IMR-90 (cell line): ENCODE measurements at regions not wholly inside any gene's neighbourhood (a gene's known extent, or its start where the extent isn't known, plus 50 kb on each side); places are given as distances from the start of the nearest gene placed in this dataset.

Source experiments
- ATAC-seq: fragments of 200-7000 bp; cut with Tn5 transposase; 2 replicates; pipeline ENCODE4 v1.9.1; 2020; ENCODE audit warnings: low read depth, mild to moderate bottlenecking, moderate library complexity
- BruUV-seq: library from RNA; stranded (reverse); fragments of 400-500 nt; replicated peaks from 2 replicates; lab custom pipeline; 2021; lab: Mats Ljungman, UMichigan
- CTCF ChIA-PET: fragments of 300-600 bp; formaldehyde crosslinking; extraction: SDS; loops from one replicate; lab custom pipeline; 2021; ENCODE audit warnings: antibody characterized with exemption; lab: Yijun Ruan, JAX
- POLR2A ChIA-PET: fragments of 300-600 bp; sonication (Branson Sonifier 250); formaldehyde crosslinking; loops from one replicate; lab custom pipeline; 2022; ENCODE audit warnings: antibody characterized with exemption; ENCODE audit not compliant: unreplicated experiment; lab: Charles Lee
- DNase-seq: peaks from one replicate; pipeline ENCODE4 v3.0.0; 2013
- H2AFZ ChIP-seq: replicated peaks from 2 replicates; pipeline ENCODE3; 2013; ENCODE audit warnings: low read length, mild to moderate bottlenecking; ENCODE audit not compliant: poor library complexity
- H2AK5ac ChIP-seq: 2 replicates; pipeline ENCODE4 v1.6.1; 2013; ENCODE audit warnings: low read depth, low read length, inconsistent platforms
- H2AK9ac ChIP-seq: replicated peaks from 2 replicates; pipeline ENCODE3; 2013; ENCODE audit warnings: mild to moderate bottlenecking, low read depth, low read length, moderate library complexity; ENCODE audit not compliant: poor library complexity
- H2BK120ac ChIP-seq: 2 replicates; pipeline ENCODE4 v1.6.1; 2013; ENCODE audit warnings: low read depth, low read length, inconsistent platforms
- H2BK15ac ChIP-seq: 3 replicates; pipeline ENCODE4 v1.6.1; 2013; ENCODE audit warnings: low read depth, low read length, inconsistent platforms
- H2BK20ac ChIP-seq: 2 replicates; pipeline ENCODE4 v1.6.1; 2013; ENCODE audit warnings: low read depth, mild to moderate bottlenecking, inconsistent platforms, low read length, moderate library complexity
- H2BK5ac ChIP-seq: 2 replicates; pipeline ENCODE4 v1.6.1; 2013; ENCODE audit warnings: mild to moderate bottlenecking, low read depth, low read length, inconsistent platforms; ENCODE audit not compliant: poor library complexity, severe bottlenecking
- H3K14ac ChIP-seq: replicated peaks from 2 replicates; pipeline ENCODE4 v1.6.1; 2013; ENCODE audit warnings: low read depth, low read length, inconsistent platforms
- H3K18ac ChIP-seq: 2 replicates; pipeline ENCODE4 v1.6.1; 2013; ENCODE audit warnings: low read depth, low read length, control low read depth
- H3K23ac ChIP-seq: 2 replicates; pipeline ENCODE4 v1.6.1; 2013; ENCODE audit warnings: low read depth, low read length, inconsistent platforms
- H3K27ac ChIP-seq: 2 replicates; pipeline ENCODE4 v1.5.1; 2013; ENCODE audit warnings: mild to moderate bottlenecking, control low read depth, low read length; ENCODE audit not compliant: insufficient read depth
- H3K27me3 ChIP-seq: 2 replicates; pipeline ENCODE4 v1.6.1; 2013; ENCODE audit warnings: low read length; ENCODE audit not compliant: control insufficient read depth, insufficient read depth
- H3K36me3 ChIP-seq: 2 replicates; pipeline ENCODE4 v1.6.1; 2013; ENCODE audit warnings: low read length, mixed read lengths; ENCODE audit not compliant: control insufficient read depth, insufficient read depth
- H3K4ac ChIP-seq: 2 replicates; pipeline ENCODE4 v1.6.1; 2013; ENCODE audit warnings: low read depth, low read length, inconsistent platforms
- H3K4me1 ChIP-seq: 2 replicates; pipeline ENCODE4 v1.6.1; 2013; ENCODE audit warnings: low read length, mixed read lengths; ENCODE audit not compliant: control insufficient read depth, insufficient read depth
- H3K4me2 ChIP-seq: 2 replicates; pipeline ENCODE4 v1.6.1; 2013; ENCODE audit warnings: low read depth, mild to moderate bottlenecking, control low read depth, low read length, moderate library complexity
- H3K4me3 ChIP-seq: 2 replicates; pipeline ENCODE4 v1.5.1; 2013; ENCODE audit warnings: low read depth, mild to moderate bottlenecking, control low read depth, low read length, moderate library complexity; ENCODE audit not compliant: insufficient read depth
- H3K56ac ChIP-seq: 2 replicates; pipeline ENCODE4 v1.6.1; 2013; ENCODE audit warnings: low read length, inconsistent platforms; ENCODE audit not compliant: insufficient read depth; ENCODE audit errors: extremely low read depth
- H3K79me1 ChIP-seq, 2 experiments: 2 replicates each; pipeline ENCODE4 v1.6.1; 2013; ENCODE audit warnings: low read length in 2 of 2, inconsistent platforms in 1 of 2, low read depth in 1 of 2
- H3K9ac ChIP-seq: 2 replicates; pipeline ENCODE4 v1.6.1; 2013; ENCODE audit warnings: low read depth, low read length, control low read depth
- H3K9me1 ChIP-seq: 2 replicates; pipeline ENCODE4 v1.6.1; 2013; ENCODE audit warnings: low read length, inconsistent platforms; ENCODE audit not compliant: insufficient read depth
- H3K9me3 ChIP-seq: 2 replicates; pipeline ENCODE4 v1.6.1; 2013; ENCODE audit warnings: low read length; ENCODE audit not compliant: control insufficient read depth, insufficient read depth
- H4K20me1 ChIP-seq: 2 replicates; pipeline ENCODE4 v1.6.1; 2013; ENCODE audit warnings: low read length, inconsistent platforms; ENCODE audit not compliant: insufficient read depth
- H4K5ac ChIP-seq: 2 replicates; pipeline ENCODE4 v1.6.1; 2013; ENCODE audit warnings: mild to moderate bottlenecking, low read depth, low read length, control low read depth
- H4K8ac ChIP-seq, 2 experiments: 2 replicates each; pipeline ENCODE4 v1.6.1; 2013; ENCODE audit warnings: low read depth in 2 of 2, low read length in 2 of 2, control low read depth in 1 of 2, inconsistent platforms in 1 of 2
- H4K91ac ChIP-seq: 2 replicates; pipeline ENCODE4 v1.6.1; 2013; ENCODE audit warnings: low read depth, low read length, inconsistent platforms; ENCODE audit not compliant: insufficient read depth
- BHLHE40 ChIP-seq: fragments of 150-350 bp; IDR thresholded peaks from 2 replicates; pipeline ENCODE4 v1.6.1; 2016; ENCODE audit warnings: mild to moderate bottlenecking, low read depth, low read length
- CEBPB ChIP-seq: IDR thresholded peaks from 2 replicates; pipeline ENCODE4 v1.6.1; 2012; ENCODE audit warnings: low read depth, low read length, improper control_type of control experiment
- CHD1 ChIP-seq: IDR thresholded peaks from 2 replicates; pipeline ENCODE4 v1.6.1; 2012; ENCODE audit warnings: low read depth, low read length, improper control_type of control experiment
- CTCF ChIP-seq: conservative IDR thresholded peaks from 2 replicates; pipeline ENCODE4 v1.5.1; 2012; ENCODE audit warnings: mild to moderate bottlenecking, low read depth, low read length, improper control_type of control experiment
- ELK1 ChIP-seq: fragments of 150-350 bp; IDR thresholded peaks from 2 replicates; pipeline ENCODE4 v1.6.1; 2016; ENCODE audit warnings: low read depth, mild to moderate bottlenecking, low read length, moderate library complexity, borderline replicate concordance
- FOS ChIP-seq: fragments of 150-350 bp; IDR thresholded peaks from 2 replicates; pipeline ENCODE4 v1.6.1; 2016; ENCODE audit warnings: low read depth, low read length
- MAFK ChIP-seq: IDR thresholded peaks from 2 replicates; pipeline ENCODE4 v1.6.1; 2012; ENCODE audit warnings: low read depth, low read length, improper control_type of control experiment
- MAZ ChIP-seq: IDR thresholded peaks from 2 replicates; pipeline ENCODE4 v1.6.1; 2012; ENCODE audit warnings: low read depth, mild to moderate bottlenecking, low read length, improper control_type of control experiment, moderate library complexity, borderline replicate concordance
- MXI1 ChIP-seq: IDR thresholded peaks from 2 replicates; pipeline ENCODE4 v1.6.1; 2012; ENCODE audit warnings: low read depth, mild to moderate bottlenecking, low read length, moderate library complexity, borderline replicate concordance
- NFE2L2 ChIP-seq: fragments of 150-350 bp; IDR thresholded peaks from 2 replicates; pipeline ENCODE4 v1.6.1; 2016; ENCODE audit warnings: low read depth, mild to moderate bottlenecking, low read length
- POLR2A ChIP-seq: IDR thresholded peaks from 2 replicates; pipeline ENCODE4 v1.6.1; 2012; ENCODE audit warnings: mild to moderate bottlenecking, low read depth, low read length
- RAD21 ChIP-seq: IDR thresholded peaks from 2 replicates; pipeline ENCODE4 v1.6.1; 2012; ENCODE audit warnings: low read length, improper control_type of control experiment
- RCOR1 ChIP-seq: IDR thresholded peaks from 2 replicates; pipeline ENCODE4 v1.6.1; 2012; ENCODE audit warnings: mild to moderate bottlenecking, low read length, improper control_type of control experiment; ENCODE audit not compliant: insufficient replicate concordance
- RFX5 ChIP-seq: IDR thresholded peaks from 2 replicates; pipeline ENCODE4 v1.8.0; 2012; ENCODE audit warnings: low read depth, mild to moderate bottlenecking, low read length, moderate library complexity
- SMC3 ChIP-seq: fragments of 150-350 bp; IDR thresholded peaks from 2 replicates; pipeline ENCODE4 v1.6.1; 2016; ENCODE audit warnings: low read depth, mild to moderate bottlenecking, antibody characterized with exemption, low read length, moderate library complexity
- USF2 ChIP-seq: fragments of 150-350 bp; IDR thresholded peaks from 2 replicates; pipeline ENCODE4 v1.6.1; 2017; ENCODE audit warnings: mild to moderate bottlenecking, antibody characterized with exemption, low read length, low read depth
- WGBS, 2 experiments: methylation state at CpG; one replicate each; pipeline versions ENCODE4 v1.1.5 to v1.1.7; 2013; ENCODE audit warnings: missing lambda C conversion rate in 2 of 2; ENCODE audit not compliant: insufficient read length in 1 of 2; ENCODE audit errors: extremely low coverage in 2 of 2; 5-methylcytosine and 5-hydroxymethylcytosine counted together
- dilution Hi-C: fragments of 300-500 bp; cut with HindIII; formaldehyde crosslinking; loops from one replicate; pipeline ENCODE4 v1.14.3; 2018; ENCODE audit warnings: low sequenced_read_pairs; ENCODE audit not compliant: unreplicated experiment
- in situ Hi-C: fragments of 300-500 bp; cut with MboI; formaldehyde crosslinking; loops from 3 replicates; pipeline ENCODE4 v1.14.3; 2019; ENCODE audit warnings: low sequenced_read_pairs, inconsistent platforms, mixed read lengths
- intact Hi-C: fragments of 100-400 bp; cut with micrococcal nuclease; formaldehyde crosslinking; loops from 2 replicates; pipeline ENCODE4 v1.10.0; 2022

GRCh38 chr11:41955635-41956400 lies 496.4 kb upstream of the LRRC4C start:
- no peak overlapping the region for H2BK15ac ChIP-seq
- ATAC-seq: no peak
- no peak overlapping the region for H2BK20ac ChIP-seq
- no peak overlapping the region for H3K9ac ChIP-seq
- intact Hi-C loops (no loop called here), in situ Hi-C loops (no loop called here), dilution Hi-C loops (no loop called here)
- no peak overlapping the region for H3K18ac ChIP-seq
- H2AFZ ChIP-seq: no peak overlapping the region
- no peak overlapping the region for H3K4me2 ChIP-seq
- no peaks in the 10 kb centered on the region for H3K79me1 ChIP-seq
- DNase-seq: no peak
- H2BK120ac ChIP-seq: no peak overlapping the region
- no peak overlapping the region for H3K14ac ChIP-seq
- H3K23ac ChIP-seq: no peak overlapping the region
- no peak overlapping the region for H3K4me3 ChIP-seq
- no peaks in the 10 kb centered on the region for H4K20me1 ChIP-seq
- ChIA-PET POLR2A (no interaction called here), CTCF (no interaction called here)
- no peaks in the 10 kb centered on the region for H3K27me3 ChIP-seq
- no peak overlapping the region for H2AK9ac ChIP-seq
- peaks cover 17% of the 10 kb centered on the region for H3K9me3 ChIP-seq
- no peak overlapping the region for H4K8ac ChIP-seq
- TF ChIP-seq FOS (no peak), BHLHE40 (no peak), RFX5 (no peak), USF2 (no peak), MAFK (no peak), CEBPB (no peak), POLR2A (no peak), CTCF (no peak), NFE2L2 (no peak), RAD21 (no peak), MXI1 (no peak), ELK1 (no peak), RCOR1 (no peak), SMC3 (no peak), CHD1 (no peak), MAZ (no peak)
- no peak overlapping the region for H3K27ac ChIP-seq
- no peaks in the 10 kb centered on the region for H3K9me1 ChIP-seq
- H2BK5ac ChIP-seq: no peak overlapping the region
- no peak overlapping the region for H3K4ac ChIP-seq
- H4K91ac ChIP-seq: no peak overlapping the region
- no CpG with 5 or more reads among the region's 10 CpGs for WGBS, 2 experiments
- H3K36me3 ChIP-seq: no peaks in the 10 kb centered on the region
- no TSS peak for BruUV-seq
- H4K5ac ChIP-seq: no peak overlapping the region
- no peak overlapping the region for H3K56ac ChIP-seq
- H3K4me1 ChIP-seq: no peaks in the 10 kb centered on the region
- H2AK5ac ChIP-seq: no peak overlapping the region
